Pancreas (tissue), 10 donors: ENCODE measurements at regions not wholly inside any gene's neighbourhood (a gene's known extent, or its start where the extent isn't known, plus 50 kb on each side); places are given as distances from the start of the nearest gene placed in this dataset.
A peak's percentile ranks its signal among the peaks of the same experiment; 100 is the strongest.
"Not testable (repeated sequence)": the region's sequence is repeated elsewhere in the genome, so short reads cannot be mapped to it uniquely, and the experiment has no call there.

Experiments
- ATAC-seq, 4 donors: fragments of 200-7000 bp; cut with Tn5 transposase; one replicate each; pipeline versions ENCODE4 v1.8.0 to v1.9.1; 2020; ENCODE audit warnings: mild to moderate bottlenecking in 4 of 4, moderate library complexity in 4 of 4
- DNase-seq, 6 donors: peaks; one replicate each; pipeline ENCODE4 v3.0.0-alpha.2; 2020
- FAIRE-seq: peaks from 2 replicates; lab custom pipeline; 2012; peaks lifted over from hg19 to GRCh38; lab: Jason Lieb, UNC
- H3K27ac ChIP-seq, 4 donors: fragments of 200-600 bp; sonication (generic); 1 replicate in 3 of 4; 2 replicates in 1 of 4; pipeline versions ENCODE4 v1.5.0 to v1.8.0; 2020
- H3K27me3 ChIP-seq, 4 donors: fragments of 200-600 bp; one replicate each; pipeline ENCODE4 v1.8.0; 2021
- H3K36me3 ChIP-seq, 3 donors: fragments of 200-600 bp; sonication (generic) in 1 of 3; one replicate each; pipeline versions ENCODE4 v1.5.0 to v1.8.0; 2020 to 2021
- H3K4me1 ChIP-seq, 3 donors: fragments of 200-600 bp; one replicate each; pipeline ENCODE4 v1.8.0; 2021
- H3K4me3 ChIP-seq, 4 donors: fragments of 200-600 bp; sonication (generic) in 2 of 4; one replicate each; pipeline versions ENCODE4 v1.5.0 to v1.8.0; 2020 to 2021
- H3K9me3 ChIP-seq, 4 donors: fragments of 200-600 bp; one replicate each; pipeline ENCODE4 v1.8.0; 2021
- WGBS, 2 donors: extraction: QIAGEN DNeasy Blood & Tissue Kit; methylation state at CpG; one replicate each; pipeline ENCODE4 v1.1.7; 2013; 5-methylcytosine and 5-hydroxymethylcytosine counted together
- intact Hi-C, 3 donors: fragments of 100-400 bp; cut with DNase I; formaldehyde crosslinking; loops; one replicate each; pipeline versions ENCODE4 v1.11.1 to v1.14.2; 2022
- TF ChIP-seq, protein P1 (sequence below), 4 donors: fragments of 200-600 bp; sonication (generic) in 3 of 4; IDR thresholded peaks; one replicate each; pipeline versions ENCODE4 v1.5.0 to v1.8.0; 2021; ENCODE audit warnings: antibody characterized with exemption in 4 of 4
- donor health status: healthy with polysubstance abuse.
- donor health status: DM: no; HTN: no; CAD: no; lungs with moderate emphysema.
- donor health status: DM: no; HTN: no; CAD: no.
- donor health status: control.
- donor health status: control.
- donor health status: Bipolar disorder and iron deficiency.
- donor health status: DM: yes; HTN: yes; CAD: no.
- donor health status: DM: no; HTN: no; CAD: no.
- donor health status: DM: no; HTN: no; CAD: no.
- donor health status: DM: yes; HTN: yes; CAD: no.

- no peak overlapping the region for H3K27ac ChIP-seq
- ATAC-seq, result no peak
- intact Hi-C loops, result no loop called here
Observed at GRCh38 chr1:95668165-95668564, 434.2 kb downstream of the RWDD3 start.

GRCh38 chr1:95669638-95670037 is 435.6 kb downstream of the RWDD3 start:
- FAIRE-seq, H3K36me3 ChIP-seq, H3K4me1 ChIP-seq, H3K4me3 ChIP-seq, H3K9me3 ChIP-seq, intact Hi-C loops, H3K27me3 ChIP-seq, H3K27ac ChIP-seq, ATAC-seq: not testable (repeated sequence)
- WGBS, 2 donors, result 92% methylated on average over 27 to 29 of the region's 29 CpGs
- DNase-seq, result peak in 2 of 6 donors; percentile 11 to 63

More at GRCh38 chr1:95668165-95668564, 434.2 kb downstream of the RWDD3 start:
- Histone ChIP-seq H3K4me3 (no peak overlapping the region), H3K36me3 (no peaks in the 10 kb centered on the region), H3K27me3 (no peaks in the 10 kb centered on the region), H3K9me3 (no peaks in the 10 kb centered on the region), H3K4me1 (no peaks in the 10 kb centered on the region)
- FAIRE-seq (no peak), DNase-seq (no peak)
- TF ChIP-seq, protein P1, sequence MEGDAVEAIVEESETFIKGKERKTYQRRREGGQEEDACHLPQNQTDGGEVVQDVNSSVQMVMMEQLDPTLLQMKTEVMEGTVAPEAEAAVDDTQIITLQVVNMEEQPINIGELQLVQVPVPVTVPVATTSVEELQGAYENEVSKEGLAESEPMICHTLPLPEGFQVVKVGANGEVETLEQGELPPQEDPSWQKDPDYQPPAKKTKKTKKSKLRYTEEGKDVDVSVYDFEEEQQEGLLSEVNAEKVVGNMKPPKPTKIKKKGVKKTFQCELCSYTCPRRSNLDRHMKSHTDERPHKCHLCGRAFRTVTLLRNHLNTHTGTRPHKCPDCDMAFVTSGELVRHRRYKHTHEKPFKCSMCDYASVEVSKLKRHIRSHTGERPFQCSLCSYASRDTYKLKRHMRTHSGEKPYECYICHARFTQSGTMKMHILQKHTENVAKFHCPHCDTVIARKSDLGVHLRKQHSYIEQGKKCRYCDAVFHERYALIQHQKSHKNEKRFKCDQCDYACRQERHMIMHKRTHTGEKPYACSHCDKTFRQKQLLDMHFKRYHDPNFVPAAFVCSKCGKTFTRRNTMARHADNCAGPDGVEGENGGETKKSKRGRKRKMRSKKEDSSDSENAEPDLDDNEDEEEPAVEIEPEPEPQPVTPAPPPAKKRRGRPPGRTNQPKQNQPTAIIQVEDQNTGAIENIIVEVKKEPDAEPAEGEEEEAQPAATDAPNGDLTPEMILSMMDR (IDR thresholded peaks at IDR 0.05), result no peak
- 77 to 79% methylated on average over 3 of the region's 3 CpGs for WGBS, 2 donors

DNA sequence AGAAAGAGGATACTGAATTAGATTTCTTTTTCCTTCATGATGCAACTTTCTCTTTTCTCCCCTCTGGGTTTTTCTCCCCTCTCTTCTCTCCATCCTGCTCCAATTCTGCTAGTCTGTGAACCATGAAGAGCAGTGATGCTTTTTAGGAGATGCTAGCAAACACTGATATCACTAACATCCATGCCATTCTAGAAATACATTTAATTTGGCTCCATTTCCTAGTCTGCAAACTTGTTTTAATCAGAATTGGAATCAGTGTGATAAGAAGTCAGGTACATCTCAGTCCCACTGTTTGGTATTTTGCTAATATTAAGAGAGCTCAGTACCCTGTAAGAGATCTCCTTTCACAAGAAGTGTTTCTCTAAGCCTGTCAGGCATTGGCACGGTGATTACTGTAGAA is 437.1 kb downstream of the RWDD3 start:
- TF ChIP-seq, protein P1 (IDR thresholded peaks at IDR 0.05), result no peak
- H3K9me3 ChIP-seq, result no peaks in the 10 kb centered on the region
- no peaks in the 10 kb centered on the region for H3K4me1 ChIP-seq
- no peak overlapping the region for H3K27ac ChIP-seq
- WGBS, 2 donors, result 76 to 87% methylated on average over 1 of the region's 1 CpG
- ATAC-seq, result no peak
- no peaks in the 10 kb centered on the region for H3K27me3 ChIP-seq
- no peak for FAIRE-seq
- no peak overlapping the region for H3K4me3 ChIP-seq
- no peaks in the 10 kb centered on the region for H3K36me3 ChIP-seq
- DNase-seq, result no peak
- intact Hi-C loops, result no loop called here

DNA sequence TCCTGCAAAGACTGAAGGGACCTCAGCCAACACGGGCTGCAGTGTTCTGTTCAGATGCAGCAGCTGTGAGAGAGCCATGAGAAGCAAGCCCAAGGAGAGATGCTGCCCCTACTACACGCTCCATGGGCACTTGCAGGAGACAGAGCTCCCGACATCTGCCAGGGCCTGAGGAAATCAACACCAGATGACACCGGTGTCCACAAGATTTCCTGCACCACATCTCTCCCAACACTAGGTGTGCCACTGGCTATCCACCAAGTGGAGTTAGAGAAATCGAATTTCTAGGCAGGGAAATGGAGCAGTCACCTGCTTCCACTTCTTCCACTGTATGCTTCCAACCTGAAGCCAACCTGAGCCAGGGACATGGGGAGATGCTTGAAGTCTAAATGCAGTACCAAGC is 445.3 kb downstream of the RWDD3 start:
- H3K4me3 ChIP-seq, result no peak overlapping the region
- DNase-seq (no peak), ATAC-seq (no peak), FAIRE-seq (no peak)
- no peaks in the 10 kb centered on the region for H3K9me3 ChIP-seq
- H3K27me3 ChIP-seq, result no peaks in the 10 kb centered on the region
- H3K4me1 ChIP-seq, result no peaks in the 10 kb centered on the region
- TF ChIP-seq, protein P1 (IDR thresholded peaks at IDR 0.05), result no peak
- 73 to 75% methylated on average over 5 of the region's 5 CpGs for WGBS, 2 donors
- H3K36me3 ChIP-seq, result no peaks in the 10 kb centered on the region
- intact Hi-C loops, result no loop called here
- H3K27ac ChIP-seq, result no peak overlapping the region

DNA sequence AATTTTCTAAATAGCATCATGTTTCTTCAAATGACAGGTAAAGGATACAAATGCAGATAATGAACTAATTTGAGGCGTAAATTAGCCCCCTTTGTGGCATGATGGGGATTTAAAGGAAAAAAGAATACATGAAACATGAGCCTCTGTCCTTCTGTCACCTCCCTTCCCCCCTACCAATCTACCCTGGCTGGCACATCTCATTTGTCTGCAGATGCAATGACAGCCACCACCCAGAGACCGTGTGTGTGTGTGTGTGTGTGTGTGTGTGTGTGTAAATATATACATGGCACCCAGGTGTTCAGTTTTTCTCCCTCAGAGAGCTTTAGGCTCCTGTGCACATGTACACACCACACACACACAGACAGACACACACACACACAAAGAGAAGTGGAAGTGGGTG is 451.1 kb downstream of the RWDD3 start:
- ATAC-seq, result no peak
- Histone ChIP-seq H3K36me3 (no peaks in the 10 kb centered on the region), H3K4me3 (no peak overlapping the region), H3K27ac (no peak overlapping the region), H3K9me3 (no peaks in the 10 kb centered on the region), H3K4me1 (no peaks in the 10 kb centered on the region), H3K27me3 (no peaks in the 10 kb centered on the region)
- WGBS, 2 donors, result 22 to 33% methylated on average over 2 of the region's 2 CpGs
- intact Hi-C loops, result no loop called here
- DNase-seq, result no peak
- TF ChIP-seq, protein P1 (IDR thresholded peaks at IDR 0.05), result no peak
- no peak for FAIRE-seq

- no peak for ATAC-seq
- FAIRE-seq, result no peak
- H3K4me3 ChIP-seq, result no peak overlapping the region
- TF ChIP-seq, protein P1 (IDR thresholded peaks at IDR 0.05), result no peak
- no peak for DNase-seq
- no peaks in the 10 kb centered on the region for H3K4me1 ChIP-seq
- no peak overlapping the region for H3K27ac ChIP-seq
- no peaks in the 10 kb centered on the region for H3K27me3 ChIP-seq
- H3K9me3 ChIP-seq, result no peaks in the 10 kb centered on the region
- H3K36me3 ChIP-seq, result no peaks in the 10 kb centered on the region
- intact Hi-C loops, result no loop called here
Observed at GRCh38 chr1:95686217-95686616, 452.2 kb downstream of the RWDD3 start.
